Hematopoietic multipotent progenitor cell treated with erythropoietin and hydrocortisone succinate and interleukin-3 and kit ligand, for 8 days (in vitro differentiated cells): ENCODE measurements at regions not wholly inside any gene's neighbourhood (a gene's known extent, or its start where the extent isn't known, plus 50 kb on each side); places are given as distances from the start of the nearest gene placed in this dataset.
A peak's percentile ranks its signal among the peaks of the same experiment; 100 is the strongest.

Experiments
- DNase-seq: peaks from one replicate; pipeline ENCODE4 v3.0.0-alpha.2; 2015

- DNase-seq, result no peak
These were observed 427.9 kb upstream of the DCN start for GRCh38 chr12:91610561-91610960.

- no peak for DNase-seq
These were observed 426.7 kb upstream of the DCN start for GRCh38 chr12:91609283-91609682.

- no peak for DNase-seq
These were observed 425.9 kb upstream of the DCN start for GRCh38 chr12:91608542-91608941.

GRCh38 chr12:91606662-91607377, 424.2 kb upstream of the DCN start:
- DNase-seq, result no peak

GRCh38 chr12:91604897-91605296, 422.3 kb upstream of the DCN start:
- DNase-seq, result no peak

- no peak for DNase-seq
These were observed 420.4 kb upstream of the DCN start for GRCh38 chr12:91603060-91603459.

GRCh38 chr12:91601054-91601453, 418.4 kb upstream of the DCN start:
- no peak for DNase-seq

GRCh38 chr12:91594715-91595114, 412.1 kb upstream of the DCN start:
- no peak for DNase-seq

GRCh38 chr12:91591639-91591987, 409.0 kb upstream of the DCN start:
- no peak for DNase-seq

GRCh38 chr12:91590966-91591638, 408.5 kb upstream of the DCN start:
- DNase-seq, result no peak

- DNase-seq, result no peak
These were observed 406.3 kb upstream of the DCN start for GRCh38 chr12:91588874-91589454.

GRCh38 chr12:91586015-91586414, 403.4 kb upstream of the DCN start:
- no peak for DNase-seq

- DNase-seq, result no peak
These were observed 400.2 kb upstream of the DCN start for GRCh38 chr12:91582811-91583210.

- no peak for DNase-seq
These were observed 397.1 kb upstream of the DCN start for GRCh38 chr12:91579516-91580263.

GRCh38 chr12:91577586-91578539, 395.2 kb upstream of the DCN start:
- DNase-seq, result peak; percentile 12

GRCh38 chr12:91576432-91576831, 393.8 kb upstream of the DCN start:
- DNase-seq, result no peak

- DNase-seq, result no peak
These were observed 393.0 kb upstream of the DCN start for GRCh38 chr12:91575630-91576029.

GRCh38 chr12:91574975-91575374, 392.4 kb upstream of the DCN start:
- DNase-seq, result no peak

- no peak for DNase-seq
These were observed 391.8 kb upstream of the DCN start for GRCh38 chr12:91574391-91574790.

- DNase-seq, result no peak
These were observed 390.3 kb upstream of the DCN start for GRCh38 chr12:91572869-91573268.

- DNase-seq, result no peak
These were observed 384.5 kb upstream of the DCN start for GRCh38 chr12:91567100-91567485.

- no peak for DNase-seq
These were observed 383.9 kb upstream of the DCN start for GRCh38 chr12:91566328-91567099.
